Stimulated activated CD4-positive, alpha-beta T cell treated with anti-CD3 and anti-CD28 coated beads, Interleukin-15, amount 100 ng/mL, for 24 hours (primary cell): ENCODE measurements at regions not wholly inside any gene's neighbourhood (a gene's known extent, or its start where the extent isn't known, plus 50 kb on each side); places are given as distances from the start of the nearest gene placed in this dataset.

ENCODE experiments used
- DNase-seq: peaks from one replicate; pipeline ENCODE4 v3.0.0-alpha.2; 2020

- no peak for DNase-seq
Measured at GRCh38 chr5:2486373-2486772, 265.1 kb downstream of the IRX2 start.

- no peak for DNase-seq
Measured at GRCh38 chr5:2482778-2483177, 268.7 kb downstream of the IRX2 start.

- DNase-seq, result no peak
Measured at GRCh38 chr5:2480871-2481270, 270.6 kb downstream of the IRX2 start.

GRCh38 chr5:2475902-2476301 lies 275.6 kb downstream of the IRX2 start:
- no peak for DNase-seq

GRCh38 chr5:2472670-2473069 lies 278.8 kb downstream of the IRX2 start:
- DNase-seq, result no peak

GRCh38 chr5:2471152-2471879 lies 280.2 kb downstream of the IRX2 start:
- DNase-seq, result no peak

GRCh38 chr5:2466966-2467365 lies 284.5 kb downstream of the IRX2 start:
- no peak for DNase-seq

- DNase-seq, result no peak
Measured at GRCh38 chr5:2465383-2465782, 286.1 kb downstream of the IRX2 start.

- no peak for DNase-seq
Measured at GRCh38 chr5:2464141-2464540, 287.3 kb downstream of the IRX2 start.

- no peak for DNase-seq
Measured at GRCh38 chr5:2461701-2462691, 289.5 kb downstream of the IRX2 start.

GRCh38 chr5:2460098-2460497 lies 291.4 kb downstream of the IRX2 start:
- no peak for DNase-seq

GRCh38 chr5:2459251-2459650 lies 292.2 kb downstream of the IRX2 start:
- no peak for DNase-seq

GRCh38 chr5:2455878-2456277 lies 295.6 kb downstream of the IRX2 start:
- no peak for DNase-seq

- no peak for DNase-seq
Measured at GRCh38 chr5:2454876-2455275, 296.6 kb downstream of the IRX2 start.

- DNase-seq, result no peak
Measured at GRCh38 chr5:2453781-2454180, 297.7 kb downstream of the IRX2 start.

- no peak for DNase-seq
Measured at GRCh38 chr5:2451100-2451499, 300.4 kb downstream of the IRX2 start.

GRCh38 chr5:2442496-2443354 lies 308.8 kb downstream of the IRX2 start:
- no peak for DNase-seq

GRCh38 chr5:2441495-2442180 lies 309.8 kb downstream of the IRX2 start:
- DNase-seq, result no peak

GRCh38 chr5:2439608-2440007 lies 311.9 kb downstream of the IRX2 start:
- no peak for DNase-seq

- DNase-seq, result no peak
Measured at GRCh38 chr5:2433086-2433485, 318.4 kb downstream of the IRX2 start.

GRCh38 chr5:2432076-2432920 lies 319.2 kb downstream of the IRX2 start:
- no peak for DNase-seq
